ENCODE measurements at regions not wholly inside any gene's neighbourhood (a gene's known extent, or its start where the extent isn't known, plus 50 kb on each side); places are given as distances from the start of the nearest gene placed in this dataset.

DNA sequence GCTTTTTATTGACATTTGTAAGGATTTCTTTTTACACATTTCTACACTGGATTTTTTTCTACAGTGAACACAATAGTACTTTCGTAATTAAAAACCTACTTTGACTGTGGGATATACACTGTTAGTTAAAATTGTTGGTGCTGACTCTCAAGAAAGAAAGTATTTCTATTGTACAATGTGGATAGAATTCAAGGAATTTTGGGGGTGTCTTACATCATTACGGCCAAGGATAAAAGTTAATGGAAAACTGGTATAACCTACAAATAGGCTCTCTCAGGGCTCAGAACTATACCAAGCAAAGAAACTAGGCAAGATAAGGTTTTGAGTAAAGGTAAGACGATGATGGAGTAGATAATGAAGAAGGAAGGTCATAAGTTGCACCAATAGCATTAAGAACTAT is 198.4 kb upstream of the PARD3B start:
- TF ChIP-seq, protein P1, sequence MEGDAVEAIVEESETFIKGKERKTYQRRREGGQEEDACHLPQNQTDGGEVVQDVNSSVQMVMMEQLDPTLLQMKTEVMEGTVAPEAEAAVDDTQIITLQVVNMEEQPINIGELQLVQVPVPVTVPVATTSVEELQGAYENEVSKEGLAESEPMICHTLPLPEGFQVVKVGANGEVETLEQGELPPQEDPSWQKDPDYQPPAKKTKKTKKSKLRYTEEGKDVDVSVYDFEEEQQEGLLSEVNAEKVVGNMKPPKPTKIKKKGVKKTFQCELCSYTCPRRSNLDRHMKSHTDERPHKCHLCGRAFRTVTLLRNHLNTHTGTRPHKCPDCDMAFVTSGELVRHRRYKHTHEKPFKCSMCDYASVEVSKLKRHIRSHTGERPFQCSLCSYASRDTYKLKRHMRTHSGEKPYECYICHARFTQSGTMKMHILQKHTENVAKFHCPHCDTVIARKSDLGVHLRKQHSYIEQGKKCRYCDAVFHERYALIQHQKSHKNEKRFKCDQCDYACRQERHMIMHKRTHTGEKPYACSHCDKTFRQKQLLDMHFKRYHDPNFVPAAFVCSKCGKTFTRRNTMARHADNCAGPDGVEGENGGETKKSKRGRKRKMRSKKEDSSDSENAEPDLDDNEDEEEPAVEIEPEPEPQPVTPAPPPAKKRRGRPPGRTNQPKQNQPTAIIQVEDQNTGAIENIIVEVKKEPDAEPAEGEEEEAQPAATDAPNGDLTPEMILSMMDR (IDR thresholded peaks at IDR 0.05 in 2 of 3, conservative IDR thresholded peaks at IDR 0.05 in 1 of 3; ENCODE audit: borderline replicate concordance in 1 of 3, insufficient read depth in 1 of 3, low read depth in 2 of 3, low read length in 2 of 3): no peak
- TF ChIP-seq FOSL1 (IDR thresholded peaks at IDR 0.05; ENCODE audit: low read depth) (no peak), POLR2AphosphoS5 (IDR thresholded peaks at IDR 0.05; ENCODE audit: low read depth, low read length) (no peak), CBX3 (IDR thresholded peaks at IDR 0.05; ENCODE audit: low read depth) (no peak), POLR2A (IDR thresholded peaks at IDR 0.05; ENCODE audit: borderline replicate concordance, extremely low read depth, insufficient read depth, insufficient read length) (no peak), EZH2 (IDR thresholded peaks at IDR 0.05) (no peak), JUND (IDR thresholded peaks at IDR 0.05) (no peak), RAD21 (IDR thresholded peaks at IDR 0.05; ENCODE audit: low read depth) (no peak), CEBPB (IDR thresholded peaks at IDR 0.05; ENCODE audit: low read depth) (no peak)
- TF ChIP-seq, protein P2, sequence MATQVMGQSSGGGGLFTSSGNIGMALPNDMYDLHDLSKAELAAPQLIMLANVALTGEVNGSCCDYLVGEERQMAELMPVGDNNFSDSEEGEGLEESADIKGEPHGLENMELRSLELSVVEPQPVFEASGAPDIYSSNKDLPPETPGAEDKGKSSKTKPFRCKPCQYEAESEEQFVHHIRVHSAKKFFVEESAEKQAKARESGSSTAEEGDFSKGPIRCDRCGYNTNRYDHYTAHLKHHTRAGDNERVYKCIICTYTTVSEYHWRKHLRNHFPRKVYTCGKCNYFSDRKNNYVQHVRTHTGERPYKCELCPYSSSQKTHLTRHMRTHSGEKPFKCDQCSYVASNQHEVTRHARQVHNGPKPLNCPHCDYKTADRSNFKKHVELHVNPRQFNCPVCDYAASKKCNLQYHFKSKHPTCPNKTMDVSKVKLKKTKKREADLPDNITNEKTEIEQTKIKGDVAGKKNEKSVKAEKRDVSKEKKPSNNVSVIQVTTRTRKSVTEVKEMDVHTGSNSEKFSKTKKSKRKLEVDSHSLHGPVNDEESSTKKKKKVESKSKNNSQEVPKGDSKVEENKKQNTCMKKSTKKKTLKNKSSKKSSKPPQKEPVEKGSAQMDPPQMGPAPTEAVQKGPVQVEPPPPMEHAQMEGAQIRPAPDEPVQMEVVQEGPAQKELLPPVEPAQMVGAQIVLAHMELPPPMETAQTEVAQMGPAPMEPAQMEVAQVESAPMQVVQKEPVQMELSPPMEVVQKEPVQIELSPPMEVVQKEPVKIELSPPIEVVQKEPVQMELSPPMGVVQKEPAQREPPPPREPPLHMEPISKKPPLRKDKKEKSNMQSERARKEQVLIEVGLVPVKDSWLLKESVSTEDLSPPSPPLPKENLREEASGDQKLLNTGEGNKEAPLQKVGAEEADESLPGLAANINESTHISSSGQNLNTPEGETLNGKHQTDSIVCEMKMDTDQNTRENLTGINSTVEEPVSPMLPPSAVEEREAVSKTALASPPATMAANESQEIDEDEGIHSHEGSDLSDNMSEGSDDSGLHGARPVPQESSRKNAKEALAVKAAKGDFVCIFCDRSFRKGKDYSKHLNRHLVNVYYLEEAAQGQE (IDR thresholded peaks at IDR 0.05; ENCODE audit: low read depth): no peak
- TF ChIP-seq, protein P3, sequence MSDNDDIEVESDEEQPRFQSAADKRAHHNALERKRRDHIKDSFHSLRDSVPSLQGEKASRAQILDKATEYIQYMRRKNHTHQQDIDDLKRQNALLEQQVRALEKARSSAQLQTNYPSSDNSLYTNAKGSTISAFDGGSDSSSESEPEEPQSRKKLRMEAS (IDR thresholded peaks at IDR 0.05): no peak
- TF ChIP-seq, protein P4, sequence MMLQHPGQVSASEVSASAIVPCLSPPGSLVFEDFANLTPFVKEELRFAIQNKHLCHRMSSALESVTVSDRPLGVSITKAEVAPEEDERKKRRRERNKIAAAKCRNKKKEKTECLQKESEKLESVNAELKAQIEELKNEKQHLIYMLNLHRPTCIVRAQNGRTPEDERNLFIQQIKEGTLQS (IDR thresholded peaks at IDR 0.05): no peak
